RWPE1 (cell line): ENCODE measurements at regions not wholly inside any gene's neighbourhood (a gene's known extent, or its start where the extent isn't known, plus 50 kb on each side); places are given as distances from the start of the nearest gene placed in this dataset.

Source experiments
- CTCF ChIA-PET: fragments of 350-600 bp; sonication (Branson Sonifier 250); formaldehyde crosslinking; extraction: SDS; loops from one replicate; lab custom pipeline; 2021; lab: Yijun Ruan, JAX
- POLR2A ChIA-PET: fragments of 400-600 bp; formaldehyde crosslinking; extraction: SDS; loops from one replicate; lab custom pipeline; 2020; ENCODE audit warnings: antibody characterized with exemption; ENCODE audit not compliant: low non-redundant PET; lab: Yijun Ruan, JAX
- DNase-seq: peaks from one replicate; pipeline ENCODE4 v3.0.0; 2012; ENCODE audit warnings: low spot score
- H3K27ac ChIP-seq: fragments of 450-650 bp; 2 replicates; pipeline ENCODE4 v1.5.1; 2017
- TF ChIP-seq, protein P1 (sequence below): fragments of 450-650 bp; conservative IDR thresholded peaks from 2 replicates; pipeline ENCODE4 v1.5.1; 2017; ENCODE audit warnings: low read depth, mild to moderate bottlenecking

DNA sequence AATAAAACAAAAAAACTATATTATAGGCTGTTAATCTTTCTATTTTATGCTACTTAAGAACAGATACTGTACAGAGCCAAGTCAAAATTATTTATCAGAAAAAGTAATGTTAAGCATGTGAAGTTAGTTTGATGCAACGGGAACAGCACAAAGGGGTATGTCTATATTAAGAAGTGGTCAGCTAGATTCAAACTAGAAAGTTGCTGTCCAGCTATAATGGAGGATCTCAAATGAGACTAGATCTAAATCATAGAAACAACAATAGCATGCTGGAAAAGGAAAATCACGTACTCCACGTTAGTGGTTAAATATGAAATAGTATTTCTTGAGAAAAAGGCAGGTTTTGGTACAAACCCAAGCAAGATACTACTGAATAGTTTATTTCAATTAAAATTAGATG is 1124.0 kb downstream of the GRIK2 start:
- DNase-seq, result no peak
- TF ChIP-seq, protein P1, sequence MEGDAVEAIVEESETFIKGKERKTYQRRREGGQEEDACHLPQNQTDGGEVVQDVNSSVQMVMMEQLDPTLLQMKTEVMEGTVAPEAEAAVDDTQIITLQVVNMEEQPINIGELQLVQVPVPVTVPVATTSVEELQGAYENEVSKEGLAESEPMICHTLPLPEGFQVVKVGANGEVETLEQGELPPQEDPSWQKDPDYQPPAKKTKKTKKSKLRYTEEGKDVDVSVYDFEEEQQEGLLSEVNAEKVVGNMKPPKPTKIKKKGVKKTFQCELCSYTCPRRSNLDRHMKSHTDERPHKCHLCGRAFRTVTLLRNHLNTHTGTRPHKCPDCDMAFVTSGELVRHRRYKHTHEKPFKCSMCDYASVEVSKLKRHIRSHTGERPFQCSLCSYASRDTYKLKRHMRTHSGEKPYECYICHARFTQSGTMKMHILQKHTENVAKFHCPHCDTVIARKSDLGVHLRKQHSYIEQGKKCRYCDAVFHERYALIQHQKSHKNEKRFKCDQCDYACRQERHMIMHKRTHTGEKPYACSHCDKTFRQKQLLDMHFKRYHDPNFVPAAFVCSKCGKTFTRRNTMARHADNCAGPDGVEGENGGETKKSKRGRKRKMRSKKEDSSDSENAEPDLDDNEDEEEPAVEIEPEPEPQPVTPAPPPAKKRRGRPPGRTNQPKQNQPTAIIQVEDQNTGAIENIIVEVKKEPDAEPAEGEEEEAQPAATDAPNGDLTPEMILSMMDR, result no peak
- no peak overlapping the region for H3K27ac ChIP-seq
- POLR2A ChIA-PET, result no interaction called here
- CTCF ChIA-PET, result no interaction called here

DNA sequence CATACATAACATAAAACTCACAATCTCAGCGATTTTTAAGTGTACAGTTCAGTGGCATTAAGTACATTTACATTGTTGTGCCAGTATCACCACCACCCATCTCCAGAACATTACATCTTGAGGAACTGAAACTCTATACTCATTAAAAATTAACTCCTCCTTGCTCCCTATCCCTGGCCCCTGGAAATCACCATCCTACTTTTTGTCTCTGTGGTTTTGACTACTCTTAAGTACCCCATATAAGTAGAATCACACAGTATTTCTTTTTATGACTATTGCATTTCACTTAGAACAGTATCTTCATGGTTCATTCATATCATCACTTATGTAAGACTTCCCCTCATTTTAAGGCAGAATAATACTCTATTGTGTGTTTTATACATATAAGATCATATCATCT is 1108.1 kb downstream of the GRIK2 start:
- ChIA-PET CTCF (no interaction called here), POLR2A (no interaction called here)
- DNase-seq, result no peak
- no peak overlapping the region for H3K27ac ChIP-seq
- TF ChIP-seq, protein P1, result no peak

DNA sequence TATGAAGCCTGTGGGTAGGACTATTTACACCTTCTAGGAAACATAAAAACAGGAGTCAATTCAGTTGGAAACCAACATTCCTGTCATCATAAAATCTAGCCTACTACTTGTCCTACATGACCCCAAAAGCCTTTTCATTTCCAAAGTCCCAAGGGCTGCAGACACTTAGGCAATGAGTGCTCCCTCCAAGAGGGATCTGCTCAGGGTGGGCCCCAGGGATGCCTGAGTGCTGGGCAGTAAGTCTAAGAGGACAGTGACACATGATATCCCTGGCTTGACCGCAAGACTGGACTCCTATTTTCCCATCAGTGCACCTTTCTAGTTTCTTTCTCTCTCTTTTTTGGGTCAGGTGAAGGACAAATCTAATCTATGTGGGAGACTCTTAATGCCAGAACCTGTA is 1101.3 kb downstream of the GRIK2 start:
- TF ChIP-seq, protein P1, result no peak
- no peak for DNase-seq
- POLR2A ChIA-PET, result no interaction called here
- CTCF ChIA-PET, result no interaction called here
- no peak overlapping the region for H3K27ac ChIP-seq

DNA sequence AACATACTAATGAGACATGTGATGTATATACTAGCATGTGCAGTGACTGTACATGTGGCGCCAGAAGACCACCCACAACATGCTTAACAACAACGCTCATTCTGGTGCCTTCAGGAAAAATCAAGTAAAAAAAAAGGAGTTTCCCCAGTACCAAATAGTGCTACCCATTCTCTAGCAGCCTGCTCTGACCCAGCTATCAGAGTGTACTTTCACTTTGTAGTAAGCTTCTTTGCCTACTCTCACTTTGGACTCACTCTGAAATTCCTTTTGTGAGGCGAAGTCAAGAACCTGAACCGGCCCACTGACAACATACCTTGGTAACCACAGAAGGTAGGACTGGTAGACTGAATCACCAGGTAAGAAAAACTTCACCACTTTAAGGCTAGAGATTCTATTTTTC is 1100.0 kb downstream of the GRIK2 start:
- CTCF ChIA-PET, result no interaction called here
- no peak for DNase-seq
- POLR2A ChIA-PET, result no interaction called here
- no peak overlapping the region for H3K27ac ChIP-seq
- TF ChIP-seq, protein P1, result no peak

DNA sequence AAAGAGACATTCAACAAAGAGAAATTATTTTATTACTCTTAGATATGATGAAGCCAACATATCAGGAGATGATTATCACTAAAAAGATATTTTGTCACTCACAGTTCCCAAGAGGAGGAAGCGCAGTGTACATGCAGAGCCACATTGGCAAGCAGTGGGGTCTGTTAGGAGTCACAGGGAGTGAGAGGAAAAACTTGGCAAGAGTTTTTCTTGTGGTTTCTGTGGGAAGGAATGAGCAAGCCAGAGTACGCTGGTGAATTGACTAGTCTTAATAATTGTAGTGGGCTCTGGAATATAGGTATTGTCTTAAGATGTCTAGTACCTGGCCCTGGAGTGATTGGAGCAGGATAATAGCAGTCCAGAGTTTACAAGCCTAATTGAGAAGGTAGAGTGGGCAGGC is 1095.2 kb downstream of the GRIK2 start:
- CTCF ChIA-PET, result no interaction called here
- POLR2A ChIA-PET, result no interaction called here
- TF ChIP-seq, protein P1, result no peak
- DNase-seq, result peak; percentile 13
- no peak overlapping the region for H3K27ac ChIP-seq

DNA sequence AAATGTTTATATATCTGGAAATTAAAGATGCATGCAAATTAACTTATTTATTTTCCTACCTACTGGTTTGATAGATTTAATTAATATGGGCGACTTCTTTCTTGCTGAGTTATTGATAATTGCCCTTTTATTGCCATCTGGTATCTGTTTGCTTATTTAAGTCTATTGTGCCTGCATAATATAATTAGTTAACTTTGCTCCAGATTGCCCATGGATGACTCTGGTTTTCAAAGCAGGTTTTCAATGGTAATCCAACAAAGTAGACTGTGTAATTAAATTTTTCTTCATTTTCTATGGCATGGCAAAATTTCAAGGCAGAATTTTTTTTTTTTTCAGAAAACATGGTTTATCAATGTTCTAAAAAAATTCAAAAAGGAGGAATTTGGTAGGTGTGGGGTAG is 1092.0 kb downstream of the GRIK2 start:
- ChIA-PET POLR2A (no interaction called here), CTCF (no interaction called here)
- no peak for DNase-seq
- H3K27ac ChIP-seq, result no peak overlapping the region
- TF ChIP-seq, protein P1, result no peak
